ENCODE measurements at regions not wholly inside any gene's neighbourhood (a gene's known extent, or its start where the extent isn't known, plus 50 kb on each side); places are given as distances from the start of the nearest gene placed in this dataset.

- no peak overlapping the region for H3K4me3 ChIP-seq (ENCODE audit: low read depth, low read length)
- TF ChIP-seq, protein P1, sequence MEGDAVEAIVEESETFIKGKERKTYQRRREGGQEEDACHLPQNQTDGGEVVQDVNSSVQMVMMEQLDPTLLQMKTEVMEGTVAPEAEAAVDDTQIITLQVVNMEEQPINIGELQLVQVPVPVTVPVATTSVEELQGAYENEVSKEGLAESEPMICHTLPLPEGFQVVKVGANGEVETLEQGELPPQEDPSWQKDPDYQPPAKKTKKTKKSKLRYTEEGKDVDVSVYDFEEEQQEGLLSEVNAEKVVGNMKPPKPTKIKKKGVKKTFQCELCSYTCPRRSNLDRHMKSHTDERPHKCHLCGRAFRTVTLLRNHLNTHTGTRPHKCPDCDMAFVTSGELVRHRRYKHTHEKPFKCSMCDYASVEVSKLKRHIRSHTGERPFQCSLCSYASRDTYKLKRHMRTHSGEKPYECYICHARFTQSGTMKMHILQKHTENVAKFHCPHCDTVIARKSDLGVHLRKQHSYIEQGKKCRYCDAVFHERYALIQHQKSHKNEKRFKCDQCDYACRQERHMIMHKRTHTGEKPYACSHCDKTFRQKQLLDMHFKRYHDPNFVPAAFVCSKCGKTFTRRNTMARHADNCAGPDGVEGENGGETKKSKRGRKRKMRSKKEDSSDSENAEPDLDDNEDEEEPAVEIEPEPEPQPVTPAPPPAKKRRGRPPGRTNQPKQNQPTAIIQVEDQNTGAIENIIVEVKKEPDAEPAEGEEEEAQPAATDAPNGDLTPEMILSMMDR (IDR thresholded peaks at IDR 0.05; ENCODE audit: control insufficient read depth, extremely low read depth, insufficient read depth), result no peak
- DNase-seq (ENCODE audit: low read depth), result no peak
Observed at GRCh38 chrX:6980981-6981380, 166.5 kb upstream of the STS start.

DNA sequence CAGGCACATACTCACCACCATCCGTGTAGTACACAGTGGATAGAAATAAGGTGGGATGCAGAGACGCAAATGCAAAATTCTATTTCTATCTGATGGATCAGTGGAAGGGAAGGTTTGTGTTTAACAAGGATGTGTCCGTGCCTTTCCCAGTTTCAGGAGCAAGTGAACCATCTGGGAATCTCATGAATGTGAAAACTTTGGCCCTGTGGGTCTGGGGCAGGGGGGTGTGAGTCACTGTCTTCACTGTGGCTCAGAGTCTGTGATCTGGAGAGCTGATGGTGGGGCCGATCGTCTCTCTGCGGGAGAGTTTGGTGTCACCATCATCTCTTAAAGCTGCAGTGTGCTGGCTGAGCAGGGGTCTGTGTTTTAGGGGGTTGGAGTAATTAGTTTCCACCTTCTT lies 179.3 kb upstream of the STS start:
- H3K4me3 ChIP-seq (ENCODE audit: low read depth, low read length), result no peak overlapping the region
- TF ChIP-seq, protein P1 (IDR thresholded peaks at IDR 0.05; ENCODE audit: control insufficient read depth, extremely low read depth, insufficient read depth), result no peak
- DNase-seq (ENCODE audit: low read depth), result no peak

- TF ChIP-seq, protein P1 (IDR thresholded peaks at IDR 0.05; ENCODE audit: control insufficient read depth, extremely low read depth, insufficient read depth), result no peak
- DNase-seq (ENCODE audit: low read depth), result no peak
- H3K4me3 ChIP-seq (ENCODE audit: low read depth, low read length), result no peak overlapping the region
Observed at GRCh38 chrX:6965729-6966128, 181.8 kb upstream of the STS start.

GRCh38 chrX:6962006-6962355 lies 185.5 kb upstream of the STS start:
- no peak for DNase-seq (ENCODE audit: low read depth)
- H3K4me3 ChIP-seq (ENCODE audit: low read depth, low read length), result no peak overlapping the region
- TF ChIP-seq, protein P1 (IDR thresholded peaks at IDR 0.05; ENCODE audit: control insufficient read depth, extremely low read depth, insufficient read depth), result no peak

- TF ChIP-seq, protein P1 (IDR thresholded peaks at IDR 0.05; ENCODE audit: control insufficient read depth, extremely low read depth, insufficient read depth), result no peak
- no peak overlapping the region for H3K4me3 ChIP-seq (ENCODE audit: low read depth, low read length)
- no peak for DNase-seq (ENCODE audit: low read depth)
Observed at GRCh38 chrX:6961286-6962005, 186.1 kb upstream of the STS start.

DNA sequence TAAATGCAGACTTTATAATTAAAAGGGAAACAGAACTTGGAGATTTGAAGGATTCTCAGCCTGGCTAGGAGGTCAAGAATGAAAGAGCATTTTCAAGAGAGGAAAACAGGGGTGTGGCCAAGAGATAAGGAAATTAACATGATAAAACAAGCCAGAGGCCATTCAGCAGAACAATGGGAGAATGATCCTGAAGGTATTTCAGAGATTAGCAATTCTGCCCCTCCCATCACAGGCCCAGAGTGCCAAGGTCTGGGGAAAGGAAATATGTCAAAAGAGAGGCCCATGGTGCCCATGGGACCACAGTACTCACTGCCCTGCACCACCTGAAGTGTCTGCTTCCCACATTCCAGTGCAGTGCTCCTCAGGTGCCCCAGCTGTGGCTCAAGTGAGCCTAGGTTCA lies 188.5 kb upstream of the STS start:
- TF ChIP-seq, protein P1 (IDR thresholded peaks at IDR 0.05; ENCODE audit: control insufficient read depth, extremely low read depth, insufficient read depth), result no peak
- no peak for DNase-seq (ENCODE audit: low read depth)
- no peak overlapping the region for H3K4me3 ChIP-seq (ENCODE audit: low read depth, low read length)

- no peak overlapping the region for H3K4me3 ChIP-seq (ENCODE audit: low read depth, low read length)
- TF ChIP-seq, protein P1 (IDR thresholded peaks at IDR 0.05; ENCODE audit: control insufficient read depth, extremely low read depth, insufficient read depth), result no peak
- DNase-seq (ENCODE audit: low read depth), result no peak
Observed at GRCh38 chrX:6954836-6955235, 192.7 kb upstream of the STS start.

Data from LNCaP clone FGC (cell line).